ENCODE measurements at regions not wholly inside any gene's neighbourhood (a gene's known extent, or its start where the extent isn't known, plus 50 kb on each side); places are given as distances from the start of the nearest gene placed in this dataset.

DNA sequence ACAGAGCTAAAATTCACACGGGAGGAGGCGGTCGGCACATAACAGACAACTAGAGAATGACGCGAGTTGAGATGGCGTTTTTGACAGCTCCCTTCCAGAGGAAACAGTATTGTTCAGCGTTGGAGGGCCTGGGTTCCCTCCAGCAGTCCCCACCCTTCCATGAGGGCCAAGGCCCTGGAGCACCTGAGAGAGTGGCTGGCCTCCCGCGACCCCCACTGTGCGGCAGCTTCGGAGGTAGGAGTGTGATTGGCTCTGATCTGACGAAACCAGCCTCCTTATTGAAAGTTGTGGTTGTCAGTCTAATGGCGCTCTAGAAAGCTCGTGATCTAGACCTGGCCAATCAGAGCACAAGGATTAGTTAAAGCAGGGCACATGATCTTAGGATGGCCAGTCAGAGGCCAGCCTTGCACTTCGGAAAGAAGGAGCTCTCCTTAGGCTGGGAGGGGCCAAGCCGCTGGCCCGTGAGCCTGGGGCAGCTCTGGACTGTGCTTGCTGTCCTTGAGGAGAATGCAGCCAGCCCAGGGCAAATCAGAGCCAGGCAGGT is 104.5 kb upstream of the CELF4 start:
- no peak for DNase-seq (ENCODE audit: low spot score)

DNA sequence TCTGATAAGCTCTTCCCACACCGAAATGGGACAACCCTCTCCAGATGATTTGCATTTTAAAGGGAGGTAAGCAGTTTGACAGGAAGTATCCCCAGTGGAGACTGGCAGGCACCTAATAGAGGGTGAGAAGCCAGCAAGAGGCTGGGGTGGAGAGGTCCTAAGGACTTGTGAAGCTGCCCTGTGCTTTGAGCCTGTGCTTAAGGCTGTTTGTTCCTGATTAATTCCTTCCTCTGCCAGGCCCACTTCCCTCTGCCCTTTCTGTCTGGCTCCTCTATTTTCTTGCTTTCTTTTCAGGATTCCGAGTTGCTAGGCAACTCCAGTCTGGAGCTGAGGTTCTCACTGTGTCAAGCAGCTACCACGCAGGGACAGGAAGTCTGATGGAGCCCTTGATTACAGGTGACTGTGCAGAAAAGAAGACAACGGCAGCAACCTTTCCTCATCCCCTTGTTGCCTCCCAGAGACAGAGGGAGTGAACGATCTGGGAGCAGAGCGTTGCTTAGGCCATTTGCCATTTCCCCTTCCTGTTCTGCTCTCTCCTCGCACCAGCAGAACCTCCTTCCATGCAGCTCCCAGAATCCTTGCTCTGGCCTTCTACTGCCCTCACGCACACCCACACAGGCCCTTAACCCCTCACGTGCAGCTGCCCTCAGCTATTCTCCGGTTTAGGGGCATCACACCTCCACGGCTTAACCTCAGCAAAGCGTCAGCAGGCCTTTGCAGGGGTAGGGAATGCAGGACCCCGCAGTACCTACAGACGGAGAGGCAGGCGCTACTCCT is 103.6 kb upstream of the CELF4 start:
- peak; percentile 23 for DNase-seq (ENCODE audit: low spot score)

DNA sequence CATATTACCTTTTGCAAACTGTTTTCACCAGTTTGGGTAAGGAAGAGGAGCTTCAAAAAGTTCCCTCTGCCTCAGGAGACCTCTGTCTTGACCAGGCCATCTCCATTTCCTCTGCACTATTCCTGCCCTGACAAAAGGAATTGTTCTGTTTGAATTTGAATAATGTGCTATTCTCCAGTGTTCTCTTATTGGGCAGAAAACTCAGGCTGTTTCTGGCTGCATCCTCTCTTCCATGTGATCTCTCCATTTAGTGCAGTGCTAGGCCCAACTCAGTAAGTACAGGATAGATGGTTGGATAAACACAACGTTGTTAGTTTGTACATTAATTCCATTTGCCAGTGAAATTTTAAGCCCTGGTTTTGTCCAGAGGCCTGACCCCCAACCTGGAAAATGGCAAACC is 102.2 kb upstream of the CELF4 start:
- DNase-seq (ENCODE audit: low spot score): no peak

DNA sequence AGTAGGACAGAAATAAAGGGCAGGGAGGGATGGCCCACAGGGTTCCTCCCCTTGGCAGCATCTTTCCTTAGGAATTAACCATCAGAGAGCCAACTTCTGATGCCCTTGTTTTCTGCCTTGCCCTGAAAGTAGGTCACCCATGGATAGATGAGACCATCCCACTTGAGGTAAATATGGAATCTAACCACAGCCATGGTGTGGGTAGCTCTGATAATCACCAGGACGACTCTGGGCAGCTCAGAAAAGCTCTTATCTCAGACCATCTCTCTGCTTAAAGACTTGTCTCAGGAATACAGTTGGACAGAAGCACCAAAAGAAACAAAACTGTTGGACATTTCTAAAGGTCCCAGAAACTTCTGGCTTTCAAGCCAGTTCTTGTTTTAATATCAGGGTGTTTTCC is 101.4 kb upstream of the CELF4 start:
- DNase-seq (ENCODE audit: low spot score): no peak

DNA sequence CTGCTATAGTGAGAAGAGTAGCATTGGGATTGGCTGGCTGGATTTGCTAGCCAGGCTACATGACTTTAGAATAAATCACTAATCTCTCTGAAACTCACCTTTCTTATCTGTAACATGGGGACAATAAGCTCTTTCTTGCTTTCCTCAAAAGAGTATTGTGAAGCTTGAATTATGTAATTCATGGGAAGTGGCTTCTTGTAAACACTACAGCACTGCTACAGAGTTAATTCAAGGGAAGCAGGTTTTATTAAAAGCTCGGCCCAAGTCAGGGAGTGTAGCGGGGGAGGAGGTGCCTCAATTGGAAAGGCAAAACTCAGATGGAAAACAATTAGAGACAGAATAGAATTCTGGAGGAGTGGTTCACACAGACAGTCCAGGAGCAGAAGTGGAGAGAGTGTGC is 100.9 kb upstream of the CELF4 start:
- DNase-seq (ENCODE audit: low spot score): no peak

DNA sequence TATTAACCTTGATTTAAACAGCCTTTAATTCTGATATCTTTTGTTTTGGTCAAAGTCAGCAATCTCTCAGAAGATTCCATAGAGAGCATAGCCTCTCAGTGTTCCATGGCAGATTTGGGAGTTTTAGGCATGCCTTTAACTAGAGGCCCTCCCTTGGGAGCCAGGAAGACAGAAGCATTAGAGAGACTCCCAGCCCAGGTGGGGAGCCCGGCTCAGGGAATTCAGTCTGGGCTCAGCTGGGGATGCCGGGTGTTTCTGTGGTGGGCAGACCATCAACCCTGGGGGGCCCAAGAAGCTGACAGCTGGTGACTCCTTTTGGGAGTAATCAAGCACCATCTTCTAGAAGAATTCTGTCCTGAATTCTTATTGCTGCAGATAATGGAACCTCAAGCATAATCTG is 99.7 kb upstream of the CELF4 start:
- no peak for DNase-seq (ENCODE audit: low spot score)

DNA sequence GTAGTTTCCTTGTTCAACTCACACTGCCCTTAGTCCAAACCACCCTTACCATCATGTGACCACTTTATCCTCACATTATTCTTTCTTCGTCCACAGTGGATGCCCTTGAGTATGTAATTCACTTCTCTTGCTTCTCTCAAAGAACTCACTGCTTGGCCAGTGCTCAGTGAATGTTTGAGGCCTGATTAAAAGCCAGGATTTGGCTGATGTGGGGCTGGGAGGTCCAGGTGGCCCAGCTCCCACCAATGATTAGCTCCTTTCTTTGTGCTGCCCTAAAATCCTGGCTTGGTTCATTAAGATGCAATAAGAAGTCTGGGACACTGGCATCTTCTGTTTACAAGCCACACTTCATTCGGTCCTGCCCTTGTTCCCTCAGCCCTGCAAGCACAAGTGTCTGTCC is 97.8 kb upstream of the CELF4 start:
- DNase-seq (ENCODE audit: low spot score): no peak

DNA sequence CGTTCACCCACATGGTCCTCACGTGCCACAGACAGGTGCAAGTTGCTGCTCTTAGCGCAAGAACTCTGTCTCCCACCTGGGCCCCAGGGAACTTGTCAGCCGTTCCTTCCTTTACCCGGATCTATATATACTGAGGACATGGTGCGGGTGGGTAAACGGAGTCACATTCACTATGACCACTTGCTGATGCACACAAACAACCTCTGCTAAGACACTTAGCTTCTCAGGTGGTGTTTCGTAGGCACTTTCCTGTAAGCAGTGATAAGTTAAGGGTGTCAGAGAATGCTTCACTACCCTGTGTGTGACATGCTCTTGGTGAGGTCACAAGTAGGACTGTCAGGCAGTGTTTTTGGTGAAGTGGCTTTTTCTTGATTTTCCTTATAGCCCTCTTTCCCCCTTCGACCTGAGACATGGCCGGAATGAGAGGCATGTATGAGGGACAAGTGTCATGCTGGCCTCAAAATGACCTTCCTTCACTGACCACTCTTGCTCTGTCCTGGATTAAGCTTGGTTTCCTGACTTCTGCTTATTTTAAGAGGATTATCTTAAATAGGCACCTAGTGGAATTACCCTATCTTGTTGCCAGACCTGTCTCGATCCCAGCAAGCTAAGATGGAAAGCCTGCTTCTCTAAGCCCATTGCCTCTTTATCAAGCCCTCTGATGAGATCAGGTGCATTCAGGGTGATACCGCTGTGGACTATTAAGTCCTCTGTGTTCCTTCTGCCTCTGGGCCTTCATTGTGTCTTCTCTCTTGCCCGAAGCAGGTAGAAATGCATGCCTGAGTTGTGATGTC is 97.1 kb upstream of the CELF4 start:
- DNase-seq (ENCODE audit: low spot score): no peak

DNA sequence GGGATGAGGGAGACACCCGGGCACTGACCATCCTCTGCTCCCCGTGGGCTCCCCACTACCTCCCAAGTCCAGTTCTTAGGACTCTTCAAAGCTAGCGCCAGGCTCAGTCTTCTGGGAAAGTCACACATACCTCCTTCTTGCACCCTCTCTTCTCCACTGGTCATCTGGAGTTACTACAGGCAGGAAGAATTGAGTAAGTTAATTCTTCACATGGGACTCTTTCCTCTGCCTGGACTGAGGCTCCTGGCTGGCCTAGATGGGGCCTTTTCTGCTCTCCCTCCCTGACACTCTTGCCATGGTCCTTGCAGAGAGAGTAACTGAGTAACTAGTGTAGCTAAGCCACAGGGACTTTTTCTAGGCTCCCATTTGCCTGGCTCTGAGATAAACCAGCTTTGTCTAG is 96.5 kb upstream of the CELF4 start:
- DNase-seq (ENCODE audit: low spot score): no peak

DNA sequence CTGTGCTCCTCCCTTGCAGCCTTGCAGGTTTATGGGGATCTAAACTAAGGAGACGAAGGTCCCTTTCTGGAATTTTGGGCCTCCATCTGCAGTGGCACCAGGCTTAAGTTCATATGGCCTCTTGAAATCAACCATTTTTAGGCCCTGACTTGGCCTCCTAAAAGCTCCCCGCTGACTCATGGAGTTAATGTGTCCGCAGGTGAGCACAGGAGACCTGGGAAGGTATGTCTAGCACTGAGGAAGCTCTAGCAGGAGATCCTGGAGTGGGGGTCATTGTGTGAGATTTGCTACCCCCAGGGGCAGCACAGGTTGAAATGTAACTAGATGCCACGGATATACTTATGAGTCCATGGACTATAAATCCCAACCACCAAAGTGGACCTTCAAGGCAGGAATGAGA is 95.9 kb upstream of the CELF4 start:
- no peak for DNase-seq (ENCODE audit: low spot score)

DNA sequence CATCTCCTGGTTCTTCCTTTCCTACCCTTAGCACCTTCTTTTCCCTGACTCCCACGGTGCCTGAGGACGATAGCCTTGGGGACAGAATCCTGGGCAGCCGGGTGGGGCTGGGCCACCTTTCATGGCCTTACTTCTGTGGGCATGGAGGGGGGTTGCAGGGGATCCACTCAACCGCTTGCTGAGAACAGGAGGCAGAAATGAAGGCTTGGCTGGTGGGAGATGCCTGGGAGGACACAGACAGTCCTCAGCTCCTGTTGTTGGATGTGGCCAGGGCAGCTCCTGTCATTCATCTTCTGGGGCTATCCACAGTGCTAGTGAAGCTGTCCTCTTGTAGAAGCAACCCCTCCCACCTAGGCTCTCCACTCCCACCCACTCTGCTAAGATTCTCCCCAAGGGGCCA is 95.5 kb upstream of the CELF4 start:
- no peak for DNase-seq (ENCODE audit: low spot score)

DNA sequence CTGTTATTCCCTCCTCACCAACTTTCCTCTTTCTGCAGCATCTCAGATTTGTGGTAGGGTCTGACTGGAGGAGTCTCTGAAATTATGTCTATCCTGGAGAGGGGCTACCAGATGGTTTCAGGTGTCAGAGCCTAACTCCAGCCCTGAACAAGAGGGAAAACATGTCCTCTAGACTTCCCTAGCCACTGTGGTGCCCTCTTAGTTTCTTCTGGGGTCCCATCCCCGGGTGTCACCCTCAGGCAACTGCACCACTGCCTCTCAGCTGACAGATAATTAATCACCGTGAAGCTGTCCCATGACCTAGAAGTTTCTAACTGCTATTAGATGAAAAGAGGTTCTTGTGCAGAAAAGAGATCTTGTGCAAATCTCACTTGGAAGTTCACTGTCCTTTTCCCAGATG is 95.1 kb upstream of the CELF4 start:
- no peak for DNase-seq (ENCODE audit: low spot score)

DNA sequence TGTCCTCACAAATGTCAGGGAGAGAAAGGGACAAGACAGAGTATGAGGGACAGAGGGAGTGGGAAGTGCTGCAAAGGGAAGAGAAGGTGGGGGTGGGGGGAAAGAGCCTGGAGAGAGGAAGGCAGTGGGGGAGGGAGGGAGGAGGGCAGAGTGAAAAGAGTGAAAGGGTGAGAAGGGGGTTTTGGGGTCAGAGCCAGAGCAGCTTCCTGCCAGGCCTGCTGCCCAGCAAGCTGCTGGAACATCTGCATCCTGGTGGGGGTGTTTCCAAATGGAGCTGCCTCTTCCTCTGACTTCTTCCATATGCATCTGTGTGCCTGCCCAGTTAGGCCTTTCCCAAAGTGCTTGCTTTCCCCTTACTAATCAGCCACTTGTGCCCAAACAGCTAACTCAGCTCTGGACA is 94.3 kb upstream of the CELF4 start:
- DNase-seq (ENCODE audit: low spot score): no peak

DNA sequence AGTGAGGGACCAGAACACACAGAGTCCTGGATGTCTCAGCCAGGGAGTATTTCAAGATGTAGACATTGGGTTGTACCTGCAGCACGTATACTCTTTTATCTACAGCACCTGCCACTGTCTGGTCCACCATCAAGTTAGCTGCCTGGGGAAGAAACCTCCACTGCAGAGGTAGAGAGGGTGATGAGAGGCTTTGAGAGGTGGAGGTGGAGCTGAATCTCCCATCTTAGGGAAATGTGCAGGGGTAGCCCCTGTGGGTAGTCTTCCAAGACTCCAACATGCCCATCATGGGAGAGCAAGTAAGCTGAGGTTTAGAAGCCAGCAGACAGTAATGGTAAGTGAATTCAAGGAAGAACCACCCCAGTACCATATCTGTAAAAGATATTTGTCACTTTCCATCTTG is 93.3 kb upstream of the CELF4 start:
- DNase-seq (ENCODE audit: low spot score): no peak

DNA sequence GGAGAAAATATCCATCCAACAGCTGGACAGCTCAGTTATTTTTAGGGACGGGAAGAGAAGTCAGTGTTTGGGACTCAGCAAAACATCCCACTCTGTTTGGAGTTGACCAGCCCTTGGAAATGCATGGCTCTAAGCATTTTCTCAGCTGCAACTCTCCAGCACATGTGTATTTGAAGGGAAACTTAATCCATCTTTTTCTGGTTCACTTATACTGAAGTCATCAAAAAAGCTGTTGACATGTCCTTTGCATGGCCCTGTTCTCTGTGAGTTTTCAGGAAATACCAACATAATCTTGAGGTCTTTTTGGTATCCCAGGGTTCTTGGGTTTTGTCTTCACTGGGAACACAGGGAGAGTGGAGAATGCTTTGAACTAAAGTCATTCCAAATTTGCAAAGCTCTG is 91.9 kb upstream of the CELF4 start:
- peak; percentile 69 for DNase-seq (ENCODE audit: low spot score)

DNA sequence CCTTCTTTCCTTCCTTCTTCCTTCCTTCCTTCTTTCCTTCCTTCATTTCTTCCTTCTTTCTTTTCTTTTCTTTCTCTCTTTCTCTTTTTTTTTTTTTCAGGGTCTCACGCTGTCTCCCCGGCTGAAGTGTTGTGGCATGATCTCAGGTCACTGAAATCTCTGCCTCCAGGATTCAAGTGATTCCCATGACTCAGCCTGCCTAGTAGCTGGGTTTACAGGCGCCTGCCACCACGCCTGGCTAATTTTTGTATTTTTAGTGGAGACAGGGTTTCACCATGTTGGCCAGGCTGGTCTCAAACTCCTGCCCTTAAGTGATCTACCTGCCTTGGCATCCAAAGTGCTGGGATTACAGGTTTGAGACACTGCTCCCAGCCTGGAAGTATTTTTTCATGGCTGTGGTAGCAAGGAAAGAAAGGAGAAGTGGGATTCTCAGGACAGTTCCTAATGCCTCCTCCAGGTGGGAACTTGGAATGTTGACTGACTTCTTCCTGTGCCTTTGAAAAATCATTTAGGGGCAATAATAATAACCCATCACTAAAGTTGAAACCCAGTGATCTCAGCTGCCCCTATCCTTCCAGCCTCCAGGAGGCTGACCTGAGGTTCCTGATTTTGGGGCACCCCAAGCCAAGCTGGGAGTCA is 89.3 kb upstream of the CELF4 start:
- no peak for DNase-seq (ENCODE audit: low spot score)

DNA sequence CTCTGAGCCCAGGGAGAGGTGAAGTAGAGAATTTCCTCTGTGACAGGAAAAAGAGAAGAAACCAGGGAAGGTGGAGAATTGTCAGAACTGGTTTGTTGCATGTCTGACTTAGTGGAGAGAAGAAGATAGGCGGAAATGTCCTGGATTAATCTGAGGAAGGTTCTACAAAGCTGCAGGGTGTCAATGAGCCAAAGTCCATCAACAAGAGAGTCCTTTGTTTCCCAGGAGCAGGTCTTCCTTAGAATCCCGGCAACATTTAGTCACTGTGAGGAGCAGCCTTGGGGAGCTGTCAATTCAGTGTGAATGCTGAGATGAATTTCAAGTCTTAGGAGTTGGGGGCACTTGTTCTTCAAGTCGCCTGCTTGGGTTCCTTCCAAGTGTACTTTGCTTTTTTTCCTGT is 88.4 kb upstream of the CELF4 start:
- no peak for DNase-seq (ENCODE audit: low spot score)

DNA sequence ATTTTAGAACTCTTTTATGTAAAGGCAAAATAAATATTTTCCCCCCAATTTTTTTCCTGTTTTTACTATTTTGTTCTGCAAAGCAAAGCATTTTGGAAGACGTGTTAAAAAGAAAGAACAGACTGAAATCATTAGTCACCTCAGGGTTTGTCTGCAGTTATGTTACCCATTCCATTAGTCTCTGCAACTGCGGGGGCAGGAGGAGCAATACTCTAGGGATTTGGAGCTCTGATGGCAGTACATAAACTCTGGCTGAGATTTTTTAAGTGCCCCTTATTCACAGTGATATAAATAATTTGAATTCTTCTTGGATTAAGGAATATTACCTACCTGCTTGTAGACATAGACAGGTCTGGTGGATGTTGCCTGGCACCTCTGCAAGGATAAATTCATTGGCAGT is 88.0 kb upstream of the CELF4 start:
- DNase-seq (ENCODE audit: low spot score): no peak

DNA sequence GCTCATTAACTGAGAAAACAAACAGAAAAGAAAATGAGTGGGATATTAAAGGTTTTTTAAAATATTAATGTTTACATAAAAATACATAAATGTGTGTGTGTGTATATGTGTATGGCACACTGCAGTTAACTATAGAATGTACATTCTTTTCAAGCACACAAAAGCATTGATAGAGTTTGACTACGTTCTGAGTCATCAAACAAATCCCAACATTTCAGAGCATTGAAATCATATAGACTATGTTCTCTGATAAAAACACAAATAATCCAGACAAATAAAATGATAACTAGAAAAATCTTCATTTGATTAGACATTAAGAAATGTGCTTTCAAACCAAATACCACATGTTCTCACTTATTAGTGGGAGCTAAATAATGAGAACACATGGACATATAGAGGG is 84.3 kb upstream of the CELF4 start:
- DNase-seq (ENCODE audit: low spot score): no peak

DNA sequence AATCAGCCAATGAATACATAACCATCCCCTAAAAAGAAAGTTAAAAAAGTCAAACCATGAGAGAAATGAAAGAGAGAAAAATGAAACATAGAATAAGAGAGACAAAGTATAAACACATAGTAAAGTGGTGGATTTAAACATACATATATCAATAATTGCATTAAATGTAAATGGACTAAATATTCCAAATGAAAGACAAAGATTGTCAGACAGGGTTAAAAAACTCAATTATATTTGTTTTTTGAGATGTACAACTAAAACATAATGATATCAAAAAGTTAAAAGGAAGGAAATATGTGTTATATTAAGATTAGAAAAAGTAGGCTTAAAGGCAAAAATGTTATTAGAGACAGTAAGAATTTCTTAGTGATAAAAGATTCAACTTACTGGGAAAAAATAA is 83.8 kb upstream of the CELF4 start:
- DNase-seq (ENCODE audit: low spot score): no peak

DNA sequence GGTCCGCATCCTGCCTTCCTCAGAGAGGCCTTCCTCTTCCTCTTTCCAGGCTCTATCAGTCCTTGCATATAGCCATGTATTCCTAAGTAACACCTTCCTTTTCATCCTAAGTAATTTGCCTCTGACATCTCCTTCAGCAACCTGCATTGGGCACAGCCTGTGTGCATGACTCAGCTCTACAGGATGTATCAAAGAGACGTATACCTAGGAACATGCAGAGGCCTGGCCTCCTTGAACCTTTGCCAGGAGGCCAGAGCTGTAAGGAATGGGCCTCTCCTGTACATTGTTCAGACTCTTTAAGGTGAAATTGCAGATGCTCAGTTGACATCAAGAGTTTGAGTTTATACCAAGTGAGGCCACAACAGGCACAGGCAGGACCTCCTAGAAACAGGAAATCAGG is 76.0 kb upstream of the CELF4 start:
- DNase-seq (ENCODE audit: low spot score): no peak

DNA sequence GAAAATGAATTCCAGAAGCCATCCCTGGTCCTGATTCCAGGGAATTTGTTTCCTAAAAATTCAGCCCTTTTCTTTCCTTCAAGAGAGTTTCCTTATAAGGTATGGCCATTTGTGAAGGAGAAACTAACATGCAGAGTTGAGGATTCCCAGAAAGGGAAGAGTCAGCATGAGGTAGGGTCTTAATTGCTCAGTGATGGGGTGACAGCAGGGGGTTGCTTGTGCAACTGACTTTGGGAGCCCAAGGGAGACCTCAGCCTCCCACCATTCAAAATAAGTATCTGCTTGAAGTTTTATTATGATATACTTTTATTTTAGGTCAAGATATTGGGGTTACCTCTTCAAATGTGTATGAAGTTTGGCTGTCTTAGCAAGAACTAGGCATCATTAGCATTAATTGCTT is 74.9 kb upstream of the CELF4 start:
- DNase-seq (ENCODE audit: low spot score): no peak

DNA sequence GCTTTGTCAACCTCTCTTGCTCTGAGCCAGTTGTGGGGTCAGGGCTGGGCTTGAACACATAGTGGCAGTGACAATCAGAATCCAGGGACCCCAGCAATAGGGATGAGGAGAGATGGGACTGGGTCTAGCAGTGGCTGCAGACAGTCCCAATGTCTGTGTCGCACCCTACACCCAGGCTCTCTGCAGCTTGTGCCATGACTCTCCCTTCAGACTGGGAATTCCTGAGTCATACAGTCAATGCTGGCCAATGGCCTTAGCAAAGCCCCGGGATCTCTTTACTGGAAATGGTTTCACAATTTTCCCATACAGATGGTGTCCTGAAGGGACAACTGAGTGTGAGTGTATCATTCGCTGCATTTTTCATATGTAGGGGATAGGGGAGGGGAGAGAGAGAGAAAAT is 74.2 kb upstream of the CELF4 start:
- DNase-seq (ENCODE audit: low spot score): peak; percentile 12
